Activated naive CD4-positive, alpha-beta T cell treated with anti-CD3 and anti-CD28 coated beads, Interleukin-2, amount 50 U/mL, for 72 hours (primary cell): ENCODE measurements at regions not wholly inside any gene's neighbourhood (a gene's known extent, or its start where the extent isn't known, plus 50 kb on each side); places are given as distances from the start of the nearest gene placed in this dataset.
A peak's percentile ranks its signal among the peaks of the same experiment; 100 is the strongest.

ENCODE experiments used
- ATAC-seq, 2 donors: fragments of 150-1000 bp; cut with Tn5 transposase; 2 replicates each; pipeline ENCODE4 v1.10.0; 2021; ENCODE audit warnings: mild to moderate bottlenecking in 2 of 2, moderate library complexity in 2 of 2
- DNase-seq, 2 donors: peaks; one replicate each; pipeline ENCODE4 v3.0.0; 2021 to 2022; ENCODE audit warnings: low spot score in 2 of 2
- H3K27ac Mint-ChIP-seq, 2 donors: one replicate each; pipeline ENCODE4 v1.8.0; 2022; ENCODE audit warnings: mild to moderate bottlenecking in 2 of 2, mixed read lengths in 2 of 2
- H3K36me3 Mint-ChIP-seq, 2 donors: one replicate each; pipeline ENCODE4 v1.8.0; 2022; ENCODE audit warnings: mixed read lengths in 2 of 2
- H3K9me3 Mint-ChIP-seq, 2 donors: one replicate each; pipeline ENCODE4 v1.8.0; 2022; ENCODE audit warnings: mixed read lengths in 2 of 2

DNA sequence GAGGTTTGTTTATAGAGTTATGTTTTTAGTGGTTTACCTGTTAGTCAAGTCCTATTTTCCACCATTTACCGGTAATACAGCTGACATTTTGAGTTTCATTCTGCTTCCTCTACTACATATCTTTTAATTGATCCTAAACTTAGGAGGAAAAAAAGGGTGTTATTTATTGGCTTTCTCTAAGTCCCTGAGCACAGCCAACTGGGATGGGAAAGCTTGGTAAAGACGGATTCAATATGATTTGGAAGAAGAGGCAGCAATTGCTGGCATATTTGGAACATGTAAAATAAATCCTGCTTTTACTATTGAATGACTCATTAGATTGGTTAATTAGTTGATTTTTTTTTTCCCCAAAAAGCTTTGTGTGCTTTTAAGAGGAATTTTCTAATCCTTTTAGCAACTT, 475.7 kb downstream of the PRKD1 start:
- peaks cover 0 to 6% of the 10 kb centered on the region in 2 donors for H3K36me3 Mint-ChIP-seq
- H3K27ac Mint-ChIP-seq: no peak overlapping the region
- DNase-seq (no peak), ATAC-seq (no peak)
- H3K9me3 Mint-ChIP-seq: peaks cover 5% of the 10 kb centered on the region in 2 donors

DNA sequence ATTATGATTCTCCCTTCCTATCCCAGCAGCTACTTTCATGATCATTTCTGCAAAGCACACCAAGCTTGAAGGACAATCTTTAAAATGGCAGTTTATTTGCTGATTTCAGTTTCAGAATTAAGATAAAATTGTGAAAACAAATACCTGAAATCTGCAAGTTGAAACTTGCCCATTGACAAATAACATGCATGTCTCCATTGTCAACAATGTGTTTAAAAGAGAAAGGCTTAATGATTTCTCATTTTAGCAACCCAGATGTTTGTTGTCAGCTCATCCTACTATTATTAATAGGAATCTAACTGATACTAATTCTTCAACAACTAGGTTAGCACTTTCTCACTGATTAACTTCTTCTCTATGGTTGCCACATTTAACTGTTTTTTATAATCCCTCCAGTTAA, 474.6 kb downstream of the PRKD1 start:
- ATAC-seq: no peak
- no peak overlapping the region for H3K27ac Mint-ChIP-seq
- H3K36me3 Mint-ChIP-seq: no peaks in the 10 kb centered on the region
- no peaks in the 10 kb centered on the region for H3K9me3 Mint-ChIP-seq
- no peak for DNase-seq

DNA sequence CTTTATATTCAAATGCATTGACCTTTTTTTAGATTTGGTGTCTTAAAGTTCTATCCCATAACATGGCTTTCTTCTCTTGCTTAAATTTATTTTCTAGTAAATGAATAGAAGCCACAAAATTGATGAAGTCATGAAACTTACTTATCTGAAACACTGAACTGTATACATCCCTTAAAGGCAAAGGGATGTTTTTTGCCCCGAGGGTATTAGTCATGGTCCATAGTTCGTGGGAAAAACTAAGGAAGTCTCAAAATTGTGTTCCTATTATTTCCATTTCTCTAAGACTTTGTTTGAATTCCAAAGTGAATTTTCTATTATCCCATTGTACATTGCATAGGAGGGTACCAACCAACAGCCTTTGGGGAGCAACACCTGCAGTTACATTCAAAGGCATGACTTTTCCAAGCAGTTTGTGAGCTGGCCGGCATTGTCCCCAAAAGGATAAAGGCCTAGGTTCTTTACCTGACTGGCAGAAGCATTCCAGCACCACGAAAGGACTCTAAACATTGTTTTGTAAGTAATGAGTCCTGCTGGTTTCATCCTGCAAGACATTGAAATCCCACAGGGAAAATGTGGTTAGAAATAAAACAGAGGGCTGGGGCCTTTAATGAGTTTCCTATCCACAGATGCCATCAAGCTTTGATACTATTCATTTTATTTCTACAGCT, 473.5 kb downstream of the PRKD1 start:
- DNase-seq: no peak

DNA sequence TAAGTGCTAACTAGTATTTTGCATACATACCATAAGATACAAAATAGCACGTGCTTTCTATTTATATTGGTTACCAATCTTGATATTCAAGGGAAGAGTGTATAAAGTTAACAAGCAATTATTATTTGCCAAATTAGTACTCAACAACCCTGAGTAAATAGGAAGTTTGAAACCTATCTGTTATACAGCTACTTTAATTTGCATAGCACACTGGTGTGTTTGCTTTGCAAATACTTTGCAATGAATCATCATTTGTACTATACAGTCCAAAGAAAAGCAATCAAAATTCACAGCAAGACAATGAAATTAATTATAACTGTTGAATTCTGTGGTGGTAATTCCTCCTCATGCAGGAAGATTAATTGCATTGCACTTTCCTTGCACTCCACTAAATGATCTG, 469.1 kb downstream of the PRKD1 start:
- DNase-seq: no peak
- Mint-ChIP-seq H3K9me3 (peaks cover 5% of the 10 kb centered on the region in 2 donors), H3K27ac (no peak overlapping the region), H3K36me3 (no peaks in the 10 kb centered on the region)
- ATAC-seq: no peak

More for the DNA sequence above, 473.5 kb downstream of the PRKD1 start:
- Mint-ChIP-seq H3K27ac (no peak overlapping the region), H3K36me3 (no peaks in the 10 kb centered on the region), H3K9me3 (no peaks in the 10 kb centered on the region)
- no peak for ATAC-seq

DNA sequence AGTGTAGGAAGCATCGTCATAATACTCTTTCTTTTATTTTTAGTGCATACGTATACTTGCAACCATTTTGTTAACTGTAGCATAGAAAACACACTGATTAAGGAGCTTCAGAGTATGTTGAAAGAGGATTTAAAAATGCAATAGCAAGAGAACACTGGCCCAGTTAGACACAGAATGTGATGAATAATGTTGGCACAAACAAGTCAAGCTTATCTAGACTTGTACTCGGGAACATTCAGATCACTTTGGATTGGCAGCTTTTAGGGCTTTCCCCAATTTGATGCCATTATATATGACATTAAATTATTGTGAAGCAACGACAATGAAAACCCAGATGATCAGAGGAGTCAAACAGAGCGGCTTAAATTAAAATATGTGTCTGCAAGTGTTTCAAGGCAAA, 468.1 kb downstream of the PRKD1 start:
- no peak overlapping the region for H3K27ac Mint-ChIP-seq
- no peak for ATAC-seq
- no peak for DNase-seq
- H3K36me3 Mint-ChIP-seq: no peaks in the 10 kb centered on the region
- H3K9me3 Mint-ChIP-seq: peaks cover 5 to 7% of the 10 kb centered on the region in 2 donors

DNA sequence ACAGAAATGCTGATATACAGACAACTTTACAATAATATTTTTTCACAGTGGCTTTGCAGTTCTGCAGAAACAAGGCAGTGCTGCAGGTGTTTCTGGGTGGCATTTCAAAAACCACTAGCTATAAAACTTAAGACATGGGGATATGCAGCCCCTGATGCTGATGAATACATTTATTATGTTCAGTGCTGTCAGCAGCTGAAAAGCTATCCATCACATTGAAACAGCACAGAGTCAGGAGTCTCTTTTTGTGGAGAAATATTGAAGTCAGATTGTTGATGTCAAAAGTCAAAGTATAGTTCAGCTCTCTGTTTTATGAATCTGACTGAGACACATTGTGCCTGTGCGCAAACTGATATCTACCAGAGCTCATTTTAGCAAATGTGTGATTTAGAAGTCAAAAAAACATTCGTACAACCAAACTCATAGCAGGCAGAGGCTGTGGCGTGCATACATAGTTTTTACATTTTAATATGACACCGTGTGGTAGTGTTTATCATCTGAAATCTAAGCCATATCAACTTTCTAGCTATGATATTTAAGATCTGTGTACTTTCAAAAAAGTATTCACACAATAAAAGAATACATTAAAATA, 467.6 kb downstream of the PRKD1 start:
- Mint-ChIP-seq H3K9me3 (peaks cover 5 to 12% of the 10 kb centered on the region in 2 donors), H3K27ac (no peak overlapping the region)
- no peak for ATAC-seq

DNA sequence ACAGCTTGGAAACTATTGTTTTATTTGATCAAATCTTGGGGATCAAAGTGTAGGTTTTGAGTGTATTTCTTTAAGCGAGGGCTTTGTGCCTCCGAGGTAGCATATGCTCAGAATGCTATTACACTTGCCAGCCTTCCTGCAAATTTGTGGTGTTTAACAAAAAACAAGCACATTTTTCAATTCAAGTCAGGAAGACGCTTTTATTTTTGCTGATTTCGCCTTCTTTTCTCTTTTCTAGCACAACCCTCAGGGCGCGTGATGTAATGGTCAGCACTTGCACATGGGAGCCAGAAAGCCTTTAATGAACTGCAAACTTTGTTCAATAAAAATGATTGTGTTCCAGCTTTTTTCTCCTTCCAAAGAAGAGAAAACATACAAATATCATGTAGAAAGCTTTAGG, 466.5 kb downstream of the PRKD1 start:
- Mint-ChIP-seq H3K9me3 (peaks cover 5 to 12% of the 10 kb centered on the region in 2 donors), H3K36me3 (no peaks in the 10 kb centered on the region), H3K27ac (no peak overlapping the region)
- DNase-seq (no peak), ATAC-seq (no peak)

More for the DNA sequence above, 467.6 kb downstream of the PRKD1 start:
- H3K36me3 Mint-ChIP-seq: no peaks in the 10 kb centered on the region
- no peak for DNase-seq

DNA sequence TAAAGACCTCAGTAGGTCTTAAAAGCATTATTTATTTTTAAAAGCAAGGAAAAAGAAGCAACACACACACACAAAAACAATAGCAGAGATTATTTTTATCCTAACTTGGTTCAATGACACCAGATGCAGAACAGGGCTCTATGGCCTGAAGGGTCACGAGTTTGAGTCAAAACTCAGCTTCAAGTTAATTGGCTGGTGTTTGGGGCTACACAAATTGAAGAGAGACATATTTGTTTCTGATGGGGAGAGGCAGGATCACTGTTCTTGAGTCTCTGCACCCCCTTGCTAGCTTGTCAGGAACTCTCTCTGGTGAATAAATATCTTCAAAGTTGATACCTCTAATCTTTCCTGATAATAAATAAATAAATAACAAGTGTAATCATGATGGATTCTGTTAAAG, 466.1 kb downstream of the PRKD1 start:
- Mint-ChIP-seq H3K9me3 (peaks cover 5 to 12% of the 10 kb centered on the region in 2 donors), H3K36me3 (no peaks in the 10 kb centered on the region), H3K27ac (no peak overlapping the region)
- ATAC-seq (no peak), DNase-seq (no peak)

DNA sequence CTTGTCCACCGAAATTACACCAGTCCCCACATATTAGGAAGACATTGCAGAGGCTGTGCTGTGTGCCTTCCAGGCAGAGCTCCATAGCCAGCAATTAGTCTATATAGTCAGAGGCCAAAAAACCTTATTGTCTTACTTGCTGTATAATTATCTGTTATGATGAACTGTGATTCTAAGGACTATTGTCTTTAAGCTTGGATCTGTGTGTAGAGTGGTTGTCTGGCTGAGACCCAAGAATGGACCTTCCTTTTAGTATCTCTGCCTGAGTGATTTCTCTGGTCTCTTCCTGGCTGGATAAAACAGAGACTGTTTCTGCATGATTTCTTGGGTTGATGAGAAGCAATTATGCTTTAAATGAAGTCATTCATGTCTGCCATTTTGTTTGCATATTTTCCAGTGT, 465.3 kb downstream of the PRKD1 start:
- no peak for ATAC-seq
- no peak overlapping the region for H3K27ac Mint-ChIP-seq
- peaks cover 5 to 12% of the 10 kb centered on the region in 2 donors for H3K9me3 Mint-ChIP-seq
- no peaks in the 10 kb centered on the region for H3K36me3 Mint-ChIP-seq
- no peak for DNase-seq

DNA sequence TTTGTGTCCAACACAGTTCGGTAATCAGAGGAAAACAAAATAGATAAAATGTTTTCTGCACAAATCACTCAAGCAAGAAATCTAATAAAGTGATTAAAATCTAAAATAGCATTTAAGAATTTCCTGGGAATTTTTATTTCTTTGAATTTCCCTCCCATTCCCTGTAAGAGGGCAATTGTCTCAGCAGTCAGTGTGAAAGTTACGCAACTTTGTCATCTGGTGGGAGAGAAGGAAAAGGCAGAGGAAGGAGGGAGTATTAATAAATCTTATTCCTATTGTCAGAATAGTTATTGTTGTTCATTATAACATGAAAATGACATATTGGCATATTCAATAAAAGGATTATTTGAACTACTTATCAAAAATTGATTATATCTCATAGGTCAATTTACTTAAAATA, 464.9 kb downstream of the PRKD1 start:
- DNase-seq: no peak
- Mint-ChIP-seq H3K9me3 (peaks cover 5 to 12% of the 10 kb centered on the region in 2 donors), H3K27ac (no peak overlapping the region), H3K36me3 (no peaks in the 10 kb centered on the region)
- ATAC-seq: no peak

DNA sequence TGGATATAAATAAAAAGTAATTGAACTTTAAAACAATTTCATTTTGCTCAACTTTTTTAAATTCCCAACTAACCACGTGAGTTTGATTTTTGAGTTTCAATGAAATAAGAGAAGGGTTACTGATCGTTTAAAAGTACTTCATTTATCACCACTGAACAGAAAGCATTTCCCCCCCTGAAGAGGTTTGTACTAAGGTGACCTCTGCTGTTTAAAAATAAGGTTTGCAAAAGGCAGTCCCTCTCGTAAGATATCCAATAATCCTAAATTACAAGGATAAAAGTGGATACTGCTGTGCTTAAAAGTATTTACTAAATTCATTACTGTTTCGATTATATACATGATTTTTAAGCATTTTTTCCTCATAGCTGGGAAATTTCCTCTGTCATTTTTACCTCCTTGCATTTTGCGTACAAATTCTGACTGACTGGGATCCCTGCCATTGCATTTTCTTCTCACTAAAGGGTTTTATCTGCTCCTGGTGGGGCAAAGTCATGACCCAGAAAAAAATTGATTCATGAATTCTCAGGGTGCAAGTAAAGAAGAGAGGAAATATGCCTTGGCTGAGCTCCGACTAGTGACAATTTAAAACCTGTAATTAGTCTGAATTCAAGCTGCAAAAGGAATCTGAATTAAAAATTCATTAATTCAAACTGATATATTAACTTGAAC, 463.8 kb downstream of the PRKD1 start:
- no peak overlapping the region for H3K27ac Mint-ChIP-seq
- no peak for ATAC-seq

DNA sequence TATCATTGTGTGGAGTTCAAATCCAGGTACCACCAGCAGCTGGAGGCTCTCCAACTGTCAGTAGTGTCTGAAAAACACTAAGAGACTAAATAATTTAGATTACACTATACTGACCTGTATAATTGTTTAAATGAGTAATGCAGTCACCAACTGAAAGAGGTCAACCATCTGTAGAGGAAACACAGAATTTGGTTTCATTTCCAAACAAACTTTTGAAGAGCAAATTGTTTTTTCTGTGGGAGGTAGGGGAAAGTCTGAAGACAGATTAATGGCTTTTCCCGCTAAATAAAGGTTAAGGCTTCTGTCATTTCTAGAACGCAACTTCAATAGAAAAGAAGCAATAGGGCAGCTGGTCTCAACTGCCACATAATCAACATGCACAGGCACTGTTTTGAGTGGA, 462.6 kb downstream of the PRKD1 start:
- peaks cover 0 to 7% of the 10 kb centered on the region in 2 donors for H3K9me3 Mint-ChIP-seq
- no peaks in the 10 kb centered on the region for H3K36me3 Mint-ChIP-seq
- no peak for DNase-seq
- no peak overlapping the region for H3K27ac Mint-ChIP-seq
- no peak for ATAC-seq

More for the DNA sequence above, 463.8 kb downstream of the PRKD1 start:
- H3K36me3 Mint-ChIP-seq: no peaks in the 10 kb centered on the region
- H3K9me3 Mint-ChIP-seq: peaks cover 5 to 12% of the 10 kb centered on the region in 2 donors
- DNase-seq: no peak

DNA sequence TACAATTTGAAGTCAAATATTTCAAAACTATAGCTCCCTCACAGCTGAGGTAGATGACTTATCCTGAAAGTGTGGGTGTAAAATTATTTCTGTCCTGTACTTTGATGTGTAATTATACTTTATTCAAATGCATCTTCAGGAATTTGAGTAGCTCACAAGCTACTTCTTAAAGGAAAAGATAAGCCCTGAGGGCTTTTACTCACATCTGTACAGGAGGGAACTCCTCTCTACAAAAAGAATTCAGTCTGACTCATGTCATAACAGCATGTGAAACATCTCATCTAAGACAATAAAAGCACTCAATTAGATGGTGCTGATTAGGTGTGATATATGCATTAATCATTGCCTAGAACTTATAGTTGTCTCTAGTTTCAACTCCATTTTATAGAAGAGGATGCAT, 452.0 kb downstream of the PRKD1 start:
- peaks cover 7 to 9% of the 10 kb centered on the region in 2 donors for H3K9me3 Mint-ChIP-seq
- DNase-seq (no peak), ATAC-seq (no peak)
- H3K36me3 Mint-ChIP-seq: no peaks in the 10 kb centered on the region
- no peak overlapping the region for H3K27ac Mint-ChIP-seq

DNA sequence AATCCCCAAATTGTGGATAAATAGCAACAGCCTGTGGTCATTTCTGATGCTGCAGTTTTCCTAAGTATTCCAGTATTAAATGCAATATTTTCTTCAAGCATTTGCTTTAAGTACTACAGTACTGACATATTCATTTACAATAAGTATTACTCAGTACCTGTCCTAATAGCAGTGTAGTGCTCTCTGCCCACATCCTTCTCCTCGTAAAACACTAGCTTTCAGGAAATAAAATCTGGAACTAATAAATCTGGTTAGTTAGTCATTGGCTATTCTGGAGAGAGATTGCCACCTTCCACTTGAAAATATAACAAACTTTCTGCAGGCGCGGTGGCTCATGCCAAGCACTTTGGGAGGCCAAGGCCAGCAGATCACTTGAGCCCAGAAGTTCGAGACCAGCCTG, 441.5 kb downstream of the PRKD1 start:
- Mint-ChIP-seq H3K36me3 (no peaks in the 10 kb centered on the region), H3K27ac (no peak overlapping the region), H3K9me3 (peaks cover 11 to 15% of the 10 kb centered on the region in 2 donors)
- ATAC-seq (no peak), DNase-seq (no peak)

DNA sequence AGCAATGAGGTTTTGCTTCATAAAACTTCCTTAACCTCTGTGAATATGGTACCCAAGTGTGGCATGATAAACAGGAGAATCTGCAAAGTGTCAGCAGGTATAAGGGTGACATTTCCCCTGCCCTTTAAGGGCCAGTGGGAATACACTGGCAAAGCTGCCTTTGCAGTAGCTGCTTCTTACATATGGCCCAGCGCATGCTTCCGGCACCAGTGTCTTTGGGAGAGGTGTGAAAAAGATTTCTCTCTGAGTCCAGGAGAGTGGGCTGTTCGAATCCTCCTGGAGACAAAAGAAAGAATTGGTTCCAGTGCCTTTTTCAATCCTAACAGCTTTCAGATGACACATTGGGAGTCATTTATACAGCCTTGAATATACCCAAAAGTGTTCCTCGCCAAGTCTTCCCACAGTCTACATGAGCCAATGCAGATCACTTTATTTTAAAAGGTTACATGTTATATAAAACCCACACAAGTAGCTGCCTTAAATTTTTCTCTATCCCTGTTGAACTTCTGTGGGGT, 437.7 kb downstream of the PRKD1 start:
- H3K27ac Mint-ChIP-seq: no peak overlapping the region
- ATAC-seq: no peak
- H3K36me3 Mint-ChIP-seq: no peaks in the 10 kb centered on the region
- DNase-seq: no peak
- peaks cover 16 to 23% of the 10 kb centered on the region in 2 donors for H3K9me3 Mint-ChIP-seq

DNA sequence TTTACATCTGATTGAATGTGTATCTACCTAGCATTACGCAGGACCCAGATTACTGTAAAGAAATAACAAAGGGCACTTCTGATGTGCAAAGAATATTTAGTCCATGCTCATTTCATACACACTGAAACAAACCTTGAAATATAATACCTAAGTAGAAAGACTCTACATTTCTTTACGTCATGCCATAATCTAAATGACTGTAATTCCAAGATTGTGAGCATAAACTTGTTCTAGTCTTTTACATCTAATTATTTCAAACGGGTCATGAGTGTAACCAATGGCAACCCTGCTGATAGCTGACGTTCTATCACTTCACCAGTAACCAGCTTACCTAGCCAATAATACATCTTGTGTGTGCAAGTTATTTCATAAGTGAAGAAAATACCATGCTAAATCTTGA, 433.8 kb downstream of the PRKD1 start:
- H3K36me3 Mint-ChIP-seq: no peaks in the 10 kb centered on the region
- H3K9me3 Mint-ChIP-seq: peaks cover 11 to 18% of the 10 kb centered on the region in 2 donors
- DNase-seq: no peak
- ATAC-seq: no peak
- no peak overlapping the region for H3K27ac Mint-ChIP-seq

DNA sequence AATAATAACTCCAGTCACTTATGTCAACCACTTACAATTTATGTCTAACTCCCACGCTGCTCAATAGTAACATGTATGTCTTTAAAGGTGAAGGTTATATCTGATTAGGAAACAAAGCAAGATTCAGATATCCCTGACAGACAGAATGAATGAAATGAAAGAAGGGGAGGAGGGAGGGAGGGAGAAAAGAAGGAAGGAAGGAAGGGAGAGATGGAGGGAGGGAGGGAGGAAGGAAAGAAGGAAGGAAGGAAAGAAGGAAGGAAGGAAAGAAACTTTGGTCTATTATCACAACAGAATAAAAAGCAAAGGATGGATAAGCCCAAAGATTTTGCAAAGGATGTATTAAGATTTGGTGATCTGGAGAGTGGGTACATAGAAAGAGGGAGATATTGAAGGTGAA, 433.3 kb downstream of the PRKD1 start:
- Mint-ChIP-seq H3K27ac (peak overlapping the region in 1 of 2 donors; percentile 56), H3K9me3 (peaks cover 11 to 18% of the 10 kb centered on the region in 2 donors), H3K36me3 (no peaks in the 10 kb centered on the region)
- ATAC-seq (no peak), DNase-seq (no peak)
